HG03159 (cell line): ENCODE measurements at regions not wholly inside any gene's neighbourhood (a gene's known extent, or its start where the extent isn't known, plus 50 kb on each side); places are given as distances from the start of the nearest gene placed in this dataset.

Experiments
- ATAC-seq: cut with Tn5 transposase; IDR thresholded peaks from one replicate; pipeline ENCODE4 v1.9.1; 2021; ENCODE audit warnings: mild to moderate bottlenecking, moderate library complexity; ENCODE audit not compliant: unreplicated experiment

DNA sequence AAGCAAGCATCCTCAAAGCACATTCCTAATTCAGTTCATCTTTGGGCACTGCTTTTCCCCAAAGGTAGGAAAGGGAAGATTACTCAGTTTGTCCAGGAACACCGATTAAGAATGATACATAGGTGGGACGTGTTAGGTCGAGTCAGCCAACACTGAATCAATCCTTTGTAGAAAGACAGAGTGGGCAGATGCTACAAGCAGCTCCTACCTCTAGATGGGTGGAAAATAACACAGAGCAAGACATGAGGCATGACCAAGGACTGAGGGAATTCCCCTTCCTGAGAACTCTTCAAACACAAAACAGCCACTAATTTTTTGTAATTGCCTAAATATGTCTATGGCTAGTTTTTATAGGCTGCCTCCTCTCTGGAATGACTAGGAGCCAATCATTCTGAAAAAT lies 331.7 kb downstream of the HNRNPD start:
- no peak for ATAC-seq

DNA sequence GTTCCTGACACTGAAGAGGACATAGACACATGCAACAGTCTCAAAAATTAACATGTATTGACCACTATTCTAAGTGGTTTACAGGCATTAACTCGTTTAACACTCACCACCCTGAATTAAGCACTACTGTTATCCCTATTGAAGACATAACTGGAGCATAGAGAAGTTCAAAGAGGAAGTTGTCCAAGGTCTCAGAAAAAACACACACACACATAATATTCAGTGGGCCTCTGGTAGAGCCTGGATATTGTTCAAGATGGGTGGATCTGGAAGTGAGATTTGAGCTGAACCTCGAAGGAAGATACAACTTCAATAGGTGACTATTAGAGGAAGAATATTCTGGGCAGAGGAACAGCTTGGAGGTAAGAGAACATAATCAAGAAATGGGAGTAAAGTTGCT lies 334.9 kb downstream of the HNRNPD start:
- no peak for ATAC-seq

- ATAC-seq: no peak
These were observed 337.6 kb downstream of the HNRNPD start for GRCh38 chr4:82036181-82036580.

GRCh38 chr4:82034878-82035277 lies 338.9 kb downstream of the HNRNPD start:
- no peak for ATAC-seq

GRCh38 chr4:82033862-82034261 lies 339.9 kb downstream of the HNRNPD start:
- no peak for ATAC-seq

DNA sequence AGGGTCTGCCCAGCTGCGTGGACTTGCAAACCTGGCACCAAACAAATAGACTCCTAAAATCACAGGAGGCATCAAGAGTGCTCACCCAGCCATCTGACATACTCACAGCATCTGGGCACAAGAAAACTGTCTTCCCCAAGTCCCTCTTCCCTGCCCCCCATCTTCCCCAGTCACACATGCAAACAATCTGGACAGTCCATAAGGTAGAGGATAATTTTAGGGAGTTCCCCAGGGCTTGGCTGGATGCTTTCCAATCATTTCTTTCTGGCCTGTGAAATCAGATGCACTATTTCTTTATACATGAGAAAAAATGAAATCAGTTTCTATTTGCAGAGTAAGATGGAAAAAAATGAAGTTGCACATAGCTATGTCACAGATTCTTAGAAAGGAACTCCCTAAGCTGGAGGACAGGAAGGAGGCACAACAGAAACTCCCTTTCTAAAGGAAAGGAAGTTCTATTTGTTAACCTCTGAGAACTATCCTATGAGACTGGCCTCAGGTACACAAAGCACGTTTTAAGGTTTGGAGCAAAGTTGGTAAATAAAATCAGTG lies 342.3 kb downstream of the HNRNPD start:
- ATAC-seq: no peak

- no peak for ATAC-seq
These were observed 356.1 kb downstream of the HNRNPD start for GRCh38 chr4:82017680-82018079.

DNA sequence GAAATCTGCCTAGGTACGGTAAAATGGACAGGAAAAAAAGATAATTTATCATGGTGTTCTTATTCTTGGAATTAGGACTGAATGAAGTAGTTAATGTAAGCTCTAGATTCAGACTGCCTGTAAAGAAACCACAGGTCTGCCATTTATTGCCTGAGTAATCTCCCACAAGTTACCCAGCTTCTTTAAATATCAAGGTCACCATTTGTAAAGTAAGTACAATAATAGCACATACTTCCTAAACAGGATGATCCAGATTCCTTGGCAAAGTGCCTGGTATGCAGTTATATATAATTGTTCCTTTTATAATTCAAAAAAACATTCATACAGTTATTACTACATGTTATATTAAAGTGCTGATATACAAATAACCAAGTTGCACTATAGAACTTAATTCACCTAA lies 368.6 kb downstream of the HNRNPD start:
- no peak for ATAC-seq

- no peak for ATAC-seq
These were observed 376.5 kb downstream of the HNRNPD start for GRCh38 chr4:81997313-81997712.

DNA sequence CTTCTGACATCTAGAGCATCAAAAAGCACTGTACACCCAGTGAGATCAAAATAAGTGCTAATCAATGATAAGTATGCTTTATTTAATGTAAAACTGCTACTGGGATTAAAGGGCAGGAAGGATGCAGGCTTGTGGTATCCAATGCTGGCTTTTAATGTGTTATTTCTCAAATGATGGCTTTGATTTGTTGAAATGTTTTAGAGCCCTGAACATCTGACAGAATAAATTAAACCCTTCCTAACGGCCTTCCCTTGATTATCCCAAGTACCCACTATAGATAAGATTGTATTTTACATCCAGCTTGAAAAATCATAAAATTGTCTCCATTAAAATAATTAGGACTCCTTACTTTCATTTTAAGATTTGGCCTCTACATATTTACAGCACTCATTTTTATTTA lies 382.9 kb downstream of the HNRNPD start:
- no peak for ATAC-seq

DNA sequence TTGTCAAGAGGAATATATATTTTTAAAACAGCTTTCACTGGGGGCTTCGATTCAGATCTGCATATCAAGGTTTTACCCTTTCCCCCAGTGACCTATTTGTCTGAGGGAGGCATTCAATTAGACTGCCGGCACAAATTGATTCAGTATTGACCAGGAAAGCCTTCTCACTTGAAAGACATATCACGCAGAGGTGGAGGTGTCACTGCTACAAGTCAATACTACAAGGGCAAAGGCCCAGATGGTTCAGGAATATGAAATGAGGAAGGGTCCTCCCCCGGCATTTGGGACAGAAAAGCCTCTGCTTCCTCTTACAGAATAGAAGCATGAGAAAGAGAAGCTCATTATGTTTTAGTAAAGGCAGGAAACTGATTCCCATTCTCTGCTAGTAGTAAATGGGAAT lies 383.6 kb downstream of the HNRNPD start:
- no peak for ATAC-seq

GRCh38 chr4:81989202-81989601 lies 384.6 kb downstream of the HNRNPD start:
- ATAC-seq: no peak

DNA sequence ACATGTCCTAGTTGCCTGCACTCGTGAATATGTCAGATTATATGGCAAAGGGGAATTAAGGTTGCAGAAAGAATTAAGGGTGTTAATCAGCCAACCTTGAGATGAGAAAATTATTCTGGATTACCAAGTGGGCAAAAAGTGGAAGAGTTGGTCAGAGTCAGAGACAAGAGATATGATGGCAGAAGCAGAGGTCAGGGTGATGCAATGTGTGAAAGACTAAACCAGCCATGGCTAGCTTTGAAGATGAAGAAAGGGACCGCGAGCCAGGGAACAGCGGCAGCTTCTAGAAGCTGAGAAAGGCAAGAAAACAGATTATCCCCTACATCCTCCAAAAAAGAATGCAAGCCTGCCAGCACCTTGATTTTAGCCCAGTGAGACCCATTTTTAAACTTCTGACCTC lies 385.6 kb downstream of the HNRNPD start:
- ATAC-seq: no peak

GRCh38 chr4:81984746-81985145 lies 389.0 kb downstream of the HNRNPD start:
- no peak for ATAC-seq

GRCh38 chr4:81982846-81983540 lies 390.8 kb downstream of the HNRNPD start:
- no peak for ATAC-seq

- no peak for ATAC-seq
These were observed 392.6 kb downstream of the HNRNPD start for GRCh38 chr4:81981218-81981617.

GRCh38 chr4:81974523-81974922 lies 399.3 kb downstream of the HNRNPD start:
- ATAC-seq: no peak

- no peak for ATAC-seq
These were observed 402.0 kb downstream of the HNRNPD start for GRCh38 chr4:81971637-81972381.

GRCh38 chr4:81971061-81971460 lies 402.7 kb downstream of the HNRNPD start:
- ATAC-seq: no peak

DNA sequence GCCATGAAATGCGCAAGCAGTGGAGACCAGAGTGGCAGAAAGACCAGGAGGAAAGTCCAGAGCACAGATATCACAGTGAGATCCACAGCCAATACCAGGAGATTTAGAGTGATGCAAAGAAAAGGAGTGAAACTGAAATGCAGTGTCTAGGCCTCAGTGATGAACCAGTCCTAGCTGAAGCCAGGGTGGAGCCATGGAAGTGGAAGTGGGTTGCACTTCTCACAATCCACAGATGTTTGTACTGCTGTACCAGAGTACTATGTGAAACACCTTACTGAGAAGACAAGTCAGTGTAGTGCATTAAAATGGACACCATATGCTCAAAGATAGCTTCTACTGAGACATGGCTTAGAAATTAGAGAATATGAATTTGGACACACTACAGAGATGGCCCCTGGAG lies 403.3 kb downstream of the HNRNPD start:
- ATAC-seq: no peak

- ATAC-seq: no peak
These were observed 407.1 kb downstream of the HNRNPD start for GRCh38 chr4:81966676-81967075.

GRCh38 chr4:81965911-81966310 lies 407.9 kb downstream of the HNRNPD start:
- no peak for ATAC-seq
